ENCODE measurements at regions not wholly inside any gene's neighbourhood (a gene's known extent, or its start where the extent isn't known, plus 50 kb on each side); places are given as distances from the start of the nearest gene placed in this dataset.

GRCh38 chr5:113792806-113793205 is 279.3 kb downstream of the YTHDC2 start:
- intact Hi-C loops (cut with micrococcal nuclease), result no loop called here

- intact Hi-C loops (cut with micrococcal nuclease), result no loop called here
Observed at GRCh38 chr5:113794981-113795380, 281.5 kb downstream of the YTHDC2 start.

- intact Hi-C loops (cut with micrococcal nuclease), result no loop called here
Observed at GRCh38 chr5:113800686-113801085, 287.2 kb downstream of the YTHDC2 start.

- intact Hi-C loops (cut with micrococcal nuclease), result no loop called here
Observed at GRCh38 chr5:113804264-113804663, 290.8 kb downstream of the YTHDC2 start.

- intact Hi-C loops (cut with micrococcal nuclease), result no loop called here
Observed at GRCh38 chr5:113804943-113805342, 291.4 kb downstream of the YTHDC2 start.

- intact Hi-C loops (cut with micrococcal nuclease), result no loop called here
Observed at GRCh38 chr5:113806250-113806649, 292.8 kb downstream of the YTHDC2 start.

GRCh38 chr5:113806904-113807303 is 293.4 kb downstream of the YTHDC2 start:
- intact Hi-C loops (cut with micrococcal nuclease), result no loop called here

GRCh38 chr5:113807427-113807991 is 294.0 kb downstream of the YTHDC2 start:
- intact Hi-C loops (cut with micrococcal nuclease), result no loop called here

- intact Hi-C loops (cut with micrococcal nuclease), result no loop called here
Observed at GRCh38 chr5:113808956-113809355, 295.5 kb downstream of the YTHDC2 start.

- intact Hi-C loops (cut with micrococcal nuclease), result no loop called here
Observed at GRCh38 chr5:113809626-113810025, 296.1 kb downstream of the YTHDC2 start.

GRCh38 chr5:113813466-113813865 is 300.0 kb downstream of the YTHDC2 start:
- intact Hi-C loops (cut with micrococcal nuclease), result no loop called here

GRCh38 chr5:113817683-113818082 is 304.2 kb downstream of the YTHDC2 start:
- intact Hi-C loops (cut with micrococcal nuclease), result no loop called here

- intact Hi-C loops (cut with micrococcal nuclease), result no loop called here
Observed at GRCh38 chr5:113823696-113824095, 310.2 kb downstream of the YTHDC2 start.

- intact Hi-C loops (cut with micrococcal nuclease), result no loop called here
Observed at GRCh38 chr5:113824307-113824706, 310.8 kb downstream of the YTHDC2 start.

GRCh38 chr5:113825176-113825575 is 311.7 kb downstream of the YTHDC2 start:
- intact Hi-C loops (cut with micrococcal nuclease), result no loop called here

GRCh38 chr5:113846941-113847340 is 333.4 kb downstream of the YTHDC2 start:
- intact Hi-C loops (cut with micrococcal nuclease), result no loop called here

GRCh38 chr5:113864437-113864836 is 350.9 kb downstream of the YTHDC2 start:
- intact Hi-C loops (cut with micrococcal nuclease), result no loop called here

- intact Hi-C loops (cut with micrococcal nuclease), result no loop called here
Observed at GRCh38 chr5:113866763-113867162, 353.3 kb downstream of the YTHDC2 start.

GRCh38 chr5:113869611-113870010 is 356.1 kb downstream of the YTHDC2 start:
- intact Hi-C loops (cut with micrococcal nuclease), result no loop called here

- intact Hi-C loops (cut with micrococcal nuclease), result no loop called here
Observed at GRCh38 chr5:113871972-113872371, 358.5 kb downstream of the YTHDC2 start.

GRCh38 chr5:113875096-113875495 is 361.6 kb downstream of the YTHDC2 start:
- intact Hi-C loops (cut with micrococcal nuclease), result no loop called here

GRCh38 chr5:113891491-113891890 is 378.0 kb downstream of the YTHDC2 start:
- intact Hi-C loops (cut with micrococcal nuclease), result no loop called here

- intact Hi-C loops (cut with micrococcal nuclease), result no loop called here
Observed at GRCh38 chr5:113896789-113897188, 383.3 kb downstream of the YTHDC2 start.

GRCh38 chr5:113897748-113898147 is 384.3 kb downstream of the YTHDC2 start:
- intact Hi-C loops (cut with micrococcal nuclease), result no loop called here
